ENCODE measurements at regions not wholly inside any gene's neighbourhood (a gene's known extent, or its start where the extent isn't known, plus 50 kb on each side); places are given as distances from the start of the nearest gene placed in this dataset.

DNA sequence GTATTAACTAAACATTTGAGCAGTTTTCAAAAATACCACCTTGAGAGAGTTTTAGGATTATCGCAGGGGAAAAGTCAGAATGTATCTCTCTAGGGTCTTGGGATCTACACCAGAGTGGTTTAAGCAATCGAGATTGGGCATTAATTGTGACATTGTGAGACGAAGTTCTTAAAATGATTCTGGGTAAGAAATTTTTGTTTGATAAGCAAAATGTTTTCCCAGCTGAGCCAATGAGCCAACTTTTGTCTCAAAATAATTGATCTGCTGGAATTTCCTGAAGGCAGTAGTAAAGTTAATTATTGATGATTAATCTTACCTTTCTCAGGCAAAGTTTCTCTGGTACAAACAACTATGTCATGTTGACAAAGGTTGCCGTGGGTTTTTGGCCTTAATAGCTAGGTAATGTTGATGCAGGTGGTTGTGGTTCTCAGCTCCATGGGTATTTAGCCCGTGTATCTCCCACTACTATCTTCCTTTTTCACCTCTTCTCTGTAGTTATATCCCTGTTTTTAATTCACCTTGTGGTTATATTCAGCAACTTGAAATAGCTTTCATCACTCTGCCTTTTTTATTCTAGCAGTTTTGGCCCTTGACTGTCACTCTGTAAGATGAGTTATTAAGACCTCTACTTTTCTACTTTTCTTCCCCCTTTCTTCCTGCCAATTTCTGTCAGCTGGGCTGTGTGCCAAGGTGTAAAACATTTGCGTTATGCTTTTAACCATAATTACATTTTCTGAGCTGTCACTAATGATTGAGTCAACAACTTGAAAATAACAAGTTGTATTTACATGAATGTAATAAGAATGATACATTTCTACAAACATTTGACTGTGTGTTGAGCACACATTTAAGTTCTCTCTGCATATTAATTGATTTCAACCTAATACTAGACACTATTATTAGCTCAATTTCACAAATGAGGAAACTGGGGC is 368.3 kb upstream of the BTBD3 start:
- no peak overlapping the region for H2AFZ ChIP-seq (ENCODE audit: low read depth, low read length, poor library complexity, severe bottlenecking)
- no peaks in the 10 kb centered on the region for H3K36me3 ChIP-seq (ENCODE audit: control insufficient read depth in 1 of 2, insufficient read depth in 2 of 2, low read length in 2 of 2)
- ATAC-seq (no peak), DNase-seq (ENCODE audit: low read depth, low spot score) (no peak)
- no peaks in the 10 kb centered on the region for H3K4me1 ChIP-seq (ENCODE audit: control insufficient read depth in 1 of 2, insufficient read depth in 2 of 2, low read length in 2 of 2)
- no peak overlapping the region for H3K9ac ChIP-seq (ENCODE audit: low read length)
- H3K27ac ChIP-seq (ENCODE audit: low read depth, low read length), result no peak overlapping the region
- RAD21 ChIA-PET (ENCODE audit: low non-redundant PET in 1 of 2, low total read pairs in 2 of 2, uncharacterized antibody in 2 of 2, unreplicated experiment in 2 of 2), result no interaction called here
- H4K20me1 ChIP-seq (ENCODE audit: insufficient read depth), result no peaks in the 10 kb centered on the region
- H3K9me2 ChIP-seq (ENCODE audit: insufficient read depth), result no peaks in the 10 kb centered on the region
- intact Hi-C loops (cut with micrococcal nuclease), result loop anchor here (10.0 kb wide), 2 partner anchors 1115 to 1455 kb away; partner anchors contain the start of genes MKKS and SLX4IP
- H3K4me3 ChIP-seq (replicated peaks in 1 of 2; ENCODE audit: low read depth in 1 of 2, low read length in 2 of 2), result no peak overlapping the region
- TF ChIP-seq EZH2phosphoT487 (IDR thresholded peaks at IDR 0.05; ENCODE audit: borderline replicate concordance), result no peak
- TF ChIP-seq EGR1 (IDR thresholded peaks at IDR 0.05; ENCODE audit: low read depth), result no peak
- TF ChIP-seq, protein P1, sequence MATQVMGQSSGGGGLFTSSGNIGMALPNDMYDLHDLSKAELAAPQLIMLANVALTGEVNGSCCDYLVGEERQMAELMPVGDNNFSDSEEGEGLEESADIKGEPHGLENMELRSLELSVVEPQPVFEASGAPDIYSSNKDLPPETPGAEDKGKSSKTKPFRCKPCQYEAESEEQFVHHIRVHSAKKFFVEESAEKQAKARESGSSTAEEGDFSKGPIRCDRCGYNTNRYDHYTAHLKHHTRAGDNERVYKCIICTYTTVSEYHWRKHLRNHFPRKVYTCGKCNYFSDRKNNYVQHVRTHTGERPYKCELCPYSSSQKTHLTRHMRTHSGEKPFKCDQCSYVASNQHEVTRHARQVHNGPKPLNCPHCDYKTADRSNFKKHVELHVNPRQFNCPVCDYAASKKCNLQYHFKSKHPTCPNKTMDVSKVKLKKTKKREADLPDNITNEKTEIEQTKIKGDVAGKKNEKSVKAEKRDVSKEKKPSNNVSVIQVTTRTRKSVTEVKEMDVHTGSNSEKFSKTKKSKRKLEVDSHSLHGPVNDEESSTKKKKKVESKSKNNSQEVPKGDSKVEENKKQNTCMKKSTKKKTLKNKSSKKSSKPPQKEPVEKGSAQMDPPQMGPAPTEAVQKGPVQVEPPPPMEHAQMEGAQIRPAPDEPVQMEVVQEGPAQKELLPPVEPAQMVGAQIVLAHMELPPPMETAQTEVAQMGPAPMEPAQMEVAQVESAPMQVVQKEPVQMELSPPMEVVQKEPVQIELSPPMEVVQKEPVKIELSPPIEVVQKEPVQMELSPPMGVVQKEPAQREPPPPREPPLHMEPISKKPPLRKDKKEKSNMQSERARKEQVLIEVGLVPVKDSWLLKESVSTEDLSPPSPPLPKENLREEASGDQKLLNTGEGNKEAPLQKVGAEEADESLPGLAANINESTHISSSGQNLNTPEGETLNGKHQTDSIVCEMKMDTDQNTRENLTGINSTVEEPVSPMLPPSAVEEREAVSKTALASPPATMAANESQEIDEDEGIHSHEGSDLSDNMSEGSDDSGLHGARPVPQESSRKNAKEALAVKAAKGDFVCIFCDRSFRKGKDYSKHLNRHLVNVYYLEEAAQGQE (IDR thresholded peaks at IDR 0.05; ENCODE audit: low read depth), result no peak
- TF ChIP-seq RAD21 (IDR thresholded peaks at IDR 0.05; ENCODE audit: low read depth), result no peak
- no peak for TF ChIP-seq EZH2 (IDR thresholded peaks at IDR 0.05)
- no peak for TF ChIP-seq POLR2AphosphoS5 (IDR thresholded peaks at IDR 0.05; ENCODE audit: low read depth, low read length)
- TF ChIP-seq YY1 (IDR thresholded peaks at IDR 0.05; ENCODE audit: extremely low read depth, insufficient replicate concordance, low read depth, low read length), result no peak
- no peak for TF ChIP-seq ELF1 (IDR thresholded peaks at IDR 0.05; ENCODE audit: borderline replicate concordance, low read depth)
- no peak for TF ChIP-seq SP1 (IDR thresholded peaks at IDR 0.05; ENCODE audit: low read depth)
- TF ChIP-seq FOSL1 (IDR thresholded peaks at IDR 0.05; ENCODE audit: low read depth), result no peak
- TF ChIP-seq, protein P2, sequence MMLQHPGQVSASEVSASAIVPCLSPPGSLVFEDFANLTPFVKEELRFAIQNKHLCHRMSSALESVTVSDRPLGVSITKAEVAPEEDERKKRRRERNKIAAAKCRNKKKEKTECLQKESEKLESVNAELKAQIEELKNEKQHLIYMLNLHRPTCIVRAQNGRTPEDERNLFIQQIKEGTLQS (IDR thresholded peaks at IDR 0.05), result no peak
- no peak for TF ChIP-seq CEBPB (IDR thresholded peaks at IDR 0.05; ENCODE audit: low read depth)
- no peak for TF ChIP-seq SIN3A (IDR thresholded peaks at IDR 0.05; ENCODE audit: low read depth)
- no peak for TF ChIP-seq CTCF (IDR thresholded peaks at IDR 0.05 in 2 of 3, conservative IDR thresholded peaks at IDR 0.05 in 1 of 3; ENCODE audit: borderline replicate concordance in 1 of 3, insufficient read depth in 1 of 3, low read depth in 2 of 3, low read length in 2 of 3)
- TF ChIP-seq ZFX (IDR thresholded peaks at IDR 0.05), result no peak
- POLR2A ChIA-PET, result no interaction called here
- BruUV-seq (replicated peaks), result no TSS peak
- H3K9me3 ChIP-seq (ENCODE audit: control insufficient read depth in 1 of 2, insufficient read depth in 1 of 2, low read depth in 1 of 2, low read length in 2 of 2), result no peaks in the 10 kb centered on the region
- H3K4me2 ChIP-seq (ENCODE audit: low read length), result no peak overlapping the region
- no peaks in the 10 kb centered on the region for H3K79me2 ChIP-seq (ENCODE audit: insufficient read depth, low read length)
- CTCF ChIA-PET, result no interaction called here
- no peaks in the 10 kb centered on the region for H3K27me3 ChIP-seq (ENCODE audit: insufficient read depth, low read length)
